22Rv1 (cell line): ENCODE measurements at regions not wholly inside any gene's neighbourhood (a gene's known extent, or its start where the extent isn't known, plus 50 kb on each side); places are given as distances from the start of the nearest gene placed in this dataset.

ENCODE experiments used
- CTCF ChIP-seq: fragments of 450-650 bp; IDR thresholded peaks from 2 replicates; pipeline ENCODE4 v1.5.1; 2017; ENCODE audit warnings: mild to moderate bottlenecking
- ZFX ChIP-seq: fragments of 450-650 bp; IDR thresholded peaks from 2 replicates; pipeline ENCODE4 v1.6.1; 2017; ENCODE audit warnings: antibody characterized with exemption, borderline replicate concordance

GRCh38 chrX:42129022-42129940 is 205.9 kb upstream of the CASK start:
- TF ChIP-seq CTCF (no peak), ZFX (no peak)
